SH-SY5Y (cell line): ENCODE measurements at regions not wholly inside any gene's neighbourhood (a gene's known extent, or its start where the extent isn't known, plus 50 kb on each side); places are given as distances from the start of the nearest gene placed in this dataset.

Experiments
- GATA2 ChIP-seq: IDR thresholded peaks from 2 replicates; pipeline ENCODE4 v1.6.1; 2011; ENCODE audit warnings: mild to moderate bottlenecking, low read depth, low read length
- GATA3 ChIP-seq: IDR thresholded peaks from 2 replicates; pipeline ENCODE4 v1.6.1; 2011; ENCODE audit warnings: low read depth, mild to moderate bottlenecking, low read length, moderate library complexity

DNA sequence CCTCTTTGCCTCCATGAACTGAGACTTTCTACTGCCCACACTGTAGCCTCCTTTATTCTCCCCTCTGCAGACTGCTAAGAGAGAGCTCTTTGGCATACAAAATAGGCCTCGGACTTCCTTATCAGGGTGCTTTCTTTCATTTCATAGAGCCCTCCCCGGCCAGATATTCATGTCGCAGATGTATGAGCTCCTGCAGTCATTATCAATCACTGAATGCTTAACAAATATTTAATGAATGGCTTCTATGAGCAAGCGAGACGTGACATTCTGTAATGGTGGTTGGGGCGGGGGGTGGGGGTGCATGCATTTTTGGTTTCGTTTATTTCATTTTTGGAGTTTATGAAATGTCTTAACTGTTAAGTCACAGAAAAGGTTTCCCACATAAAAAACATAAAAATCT lies 344.8 kb upstream of the KAZN start:
- no peak for TF ChIP-seq GATA2
- no peak for TF ChIP-seq GATA3

DNA sequence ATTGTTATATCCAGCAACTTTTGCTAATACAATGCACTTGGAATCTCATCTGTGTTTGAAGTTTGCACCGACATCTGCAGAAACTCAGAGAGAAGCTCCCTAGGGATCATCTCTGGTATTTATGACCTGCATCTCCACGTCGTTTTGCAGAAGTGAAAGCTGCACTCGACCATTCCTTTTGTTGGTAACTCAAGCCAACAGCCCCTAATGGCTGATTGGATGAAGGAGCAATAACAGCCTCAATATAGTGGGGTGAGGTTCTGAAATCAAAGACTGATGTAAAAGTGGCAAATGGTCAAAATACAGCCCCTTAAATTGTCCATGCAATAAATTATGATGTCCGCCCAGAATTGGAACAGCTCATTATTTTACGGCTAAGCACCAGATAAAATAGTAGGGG lies 344.2 kb upstream of the KAZN start:
- TF ChIP-seq GATA2 = no peak
- no peak for TF ChIP-seq GATA3

DNA sequence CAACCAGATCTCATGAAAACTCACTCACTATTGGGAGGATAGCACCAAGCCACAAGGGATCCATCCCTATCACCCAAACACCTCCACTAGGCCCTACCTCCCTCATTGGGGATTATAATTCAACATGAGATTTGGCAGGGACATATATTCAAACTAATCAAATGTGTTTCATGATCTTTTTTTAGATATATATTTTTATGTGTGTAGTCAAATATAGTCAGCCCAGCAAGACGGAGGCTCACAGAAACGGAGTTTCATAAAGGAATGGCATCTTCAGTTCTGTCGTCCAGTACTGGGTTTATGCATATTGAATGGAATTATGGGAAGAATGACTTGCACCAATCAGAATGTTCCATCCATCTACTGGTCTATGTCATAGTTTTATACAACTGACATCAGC lies 343.3 kb upstream of the KAZN start:
- TF ChIP-seq GATA3 (no peak), GATA2 (no peak)

DNA sequence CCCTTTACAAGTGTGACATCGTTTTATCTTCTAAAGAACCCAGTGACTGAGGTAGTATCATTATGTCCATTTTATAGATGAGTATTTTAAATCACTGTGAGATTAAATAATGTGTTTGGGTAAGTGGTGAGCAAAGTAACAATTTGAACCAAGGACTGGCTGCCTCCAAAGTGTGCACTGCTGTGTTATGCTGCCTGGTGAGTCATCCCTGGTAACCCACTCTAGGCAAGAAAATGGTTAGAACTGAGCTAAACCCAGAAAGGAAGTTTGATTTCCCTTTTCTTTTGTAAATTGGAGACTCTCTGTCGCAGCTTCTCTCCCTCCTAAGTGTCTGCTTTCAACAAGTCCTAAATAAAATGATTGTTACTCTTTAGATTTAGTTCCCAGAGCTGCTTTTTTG lies 342.8 kb upstream of the KAZN start:
- TF ChIP-seq GATA2 (no peak), GATA3 (no peak)

DNA sequence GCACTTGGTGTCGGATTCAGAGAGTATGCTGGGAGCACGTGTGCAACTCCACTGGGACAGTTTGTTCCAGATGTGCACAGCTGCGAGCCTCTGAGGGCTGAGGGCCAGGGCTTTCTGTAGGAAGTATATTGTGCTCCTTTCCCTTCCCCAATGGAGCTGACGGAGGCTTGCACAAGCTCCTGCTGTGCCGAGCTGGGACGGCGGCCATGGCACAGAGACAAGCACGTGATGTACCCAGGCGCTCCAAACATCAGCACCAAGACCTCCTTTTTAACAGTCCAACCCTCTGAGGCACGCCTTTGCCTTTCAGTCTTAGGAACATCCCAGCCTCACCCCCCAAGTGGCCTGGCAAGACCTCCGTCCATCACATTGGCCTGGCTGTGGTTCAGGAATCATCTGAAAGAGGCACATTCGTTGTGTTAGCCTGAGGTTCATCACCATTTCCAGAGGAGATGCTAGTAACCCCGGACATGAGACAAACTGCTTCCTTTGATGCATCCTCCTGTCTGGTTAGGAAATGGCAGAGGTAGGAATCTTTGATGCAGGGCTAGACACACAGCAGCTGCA lies 339.2 kb upstream of the KAZN start:
- TF ChIP-seq GATA2 (no peak), GATA3 (no peak)

DNA sequence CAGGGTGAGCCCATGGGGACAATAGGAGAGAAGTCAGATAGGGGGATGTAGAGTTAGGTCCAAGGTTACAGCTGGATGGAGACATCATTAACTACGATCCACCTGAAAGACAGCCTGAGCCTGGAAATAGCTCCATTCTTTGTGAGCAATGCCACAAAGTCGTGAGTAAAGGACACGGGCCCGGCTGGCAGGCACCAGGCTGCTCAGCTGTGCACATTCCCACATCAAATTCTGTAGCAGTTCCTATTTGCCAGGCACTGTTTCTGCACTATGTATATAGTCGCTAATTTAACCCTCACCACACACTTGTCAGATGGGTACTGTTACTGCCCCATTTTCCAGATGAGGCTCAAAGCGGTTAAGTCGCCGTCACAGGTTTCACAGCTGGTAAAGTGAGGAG lies 338.0 kb upstream of the KAZN start:
- TF ChIP-seq GATA3 = no peak
- no peak for TF ChIP-seq GATA2

DNA sequence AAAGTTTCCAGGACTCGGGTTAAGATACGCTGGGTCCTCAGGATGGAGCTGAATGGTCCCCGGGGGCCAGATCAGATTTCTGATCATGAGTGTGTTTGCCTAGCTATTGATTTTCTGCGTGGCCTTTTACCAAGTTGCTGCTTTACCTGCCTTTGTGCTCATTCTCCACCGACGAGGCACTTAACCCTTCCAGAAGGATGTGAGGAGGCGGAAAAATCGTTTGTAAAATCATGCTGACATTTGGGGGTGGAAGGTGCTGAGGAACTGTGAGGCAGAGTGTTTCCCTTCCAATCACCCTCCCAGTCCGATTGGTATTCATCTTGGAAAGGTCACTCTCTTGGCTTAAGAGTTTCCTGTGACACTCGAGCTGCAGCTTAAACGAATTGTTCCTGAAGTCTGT lies 337.1 kb upstream of the KAZN start:
- TF ChIP-seq GATA3 (no peak), GATA2 (no peak)

DNA sequence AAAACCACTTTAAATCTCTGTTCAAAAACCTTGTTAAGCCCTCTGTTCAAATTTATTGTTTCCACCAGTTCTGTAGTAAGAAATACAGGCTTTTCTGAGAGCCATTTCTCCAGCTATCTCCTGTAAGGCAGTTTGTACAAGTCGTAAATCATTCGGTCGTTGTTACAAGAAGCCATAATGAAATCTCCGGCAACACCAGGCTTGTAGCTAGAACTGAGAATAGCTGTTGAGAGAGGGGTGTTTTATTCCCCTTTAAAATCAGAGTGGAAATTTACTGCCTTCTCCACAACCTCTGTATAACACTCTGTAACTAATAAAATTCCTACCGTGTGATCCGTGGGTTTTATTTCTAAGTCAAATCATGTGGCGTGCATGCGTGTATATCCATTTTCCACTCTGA lies 335.8 kb upstream of the KAZN start:
- TF ChIP-seq GATA3 = no peak

DNA sequence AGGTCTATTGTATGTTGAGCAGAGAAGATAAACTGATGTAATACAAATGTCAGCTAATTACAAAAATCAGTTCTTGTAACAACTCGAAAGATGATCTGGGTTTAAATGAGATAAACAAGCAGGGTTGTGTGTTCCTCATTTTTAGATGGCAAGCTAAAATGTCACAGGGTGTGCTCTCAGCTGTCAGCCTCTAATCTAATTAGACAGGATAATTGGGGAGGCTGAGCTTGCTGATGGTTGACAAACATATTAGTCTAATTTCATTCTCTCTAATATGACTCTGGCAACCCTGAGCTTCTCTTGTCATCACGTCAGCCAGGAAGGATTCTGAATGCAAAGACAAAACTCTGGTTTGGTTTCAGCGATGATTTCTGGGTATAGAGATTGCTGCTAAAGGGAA lies 335.3 kb upstream of the KAZN start:
- TF ChIP-seq GATA3 = no peak
- no peak for TF ChIP-seq GATA2

DNA sequence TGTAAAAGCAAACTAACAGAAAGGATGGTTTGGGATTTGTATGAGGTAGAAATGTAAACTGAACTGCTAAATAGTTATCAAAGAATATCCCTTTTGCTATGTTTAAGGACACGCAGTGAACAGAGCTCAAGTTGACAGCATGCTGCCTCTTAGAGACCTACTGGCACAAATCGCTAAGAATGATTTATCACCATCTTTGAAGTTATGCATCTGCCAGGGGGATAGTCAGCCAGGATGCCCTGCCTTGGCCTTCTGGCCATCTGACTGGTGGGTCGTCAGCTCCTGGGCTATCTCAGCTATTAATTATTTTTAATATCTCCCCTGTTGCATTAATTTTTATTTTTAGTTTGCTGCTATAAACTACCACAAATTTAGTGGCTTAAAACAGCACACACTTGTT lies 334.8 kb upstream of the KAZN start:
- TF ChIP-seq GATA2 = no peak
- no peak for TF ChIP-seq GATA3

DNA sequence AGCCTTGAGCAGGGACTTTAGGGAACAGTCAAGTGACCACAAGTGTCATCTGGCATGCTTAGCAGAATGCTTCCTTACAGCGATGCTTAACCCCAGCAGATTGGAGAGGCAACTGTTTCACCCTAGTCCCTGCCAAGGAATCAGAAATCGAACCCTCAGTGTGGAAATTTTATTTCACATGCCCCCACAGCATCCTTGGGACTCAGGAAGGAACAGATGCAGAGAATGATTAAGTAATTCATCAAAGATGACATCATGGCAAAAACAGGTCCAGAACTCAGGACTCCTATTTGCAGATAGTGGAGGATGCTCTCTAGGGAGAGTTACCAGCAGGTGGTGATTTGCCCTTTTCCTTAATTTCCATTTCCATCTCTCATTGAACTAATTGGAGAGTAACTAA lies 333.0 kb upstream of the KAZN start:
- TF ChIP-seq GATA3 (no peak), GATA2 (no peak)

DNA sequence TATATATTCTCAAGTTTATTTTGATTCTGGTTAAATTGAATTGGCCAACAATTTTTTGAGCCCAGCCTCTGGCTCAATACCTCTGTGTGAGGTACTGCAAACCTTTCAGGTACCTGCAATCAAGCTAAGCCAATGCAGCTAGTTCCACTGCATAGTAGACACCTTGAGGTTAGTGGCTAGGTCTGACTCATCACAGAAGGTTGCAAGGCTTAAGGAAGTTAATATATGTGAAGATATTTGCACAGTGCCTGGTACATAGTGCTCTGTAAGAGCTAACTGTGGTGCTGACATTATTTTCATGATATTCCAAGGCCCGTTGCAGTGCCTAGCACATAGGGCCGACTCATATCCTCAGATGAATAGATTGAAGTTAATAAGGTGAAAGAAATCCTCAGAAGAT lies 330.5 kb upstream of the KAZN start:
- TF ChIP-seq GATA2 = no peak
- no peak for TF ChIP-seq GATA3

DNA sequence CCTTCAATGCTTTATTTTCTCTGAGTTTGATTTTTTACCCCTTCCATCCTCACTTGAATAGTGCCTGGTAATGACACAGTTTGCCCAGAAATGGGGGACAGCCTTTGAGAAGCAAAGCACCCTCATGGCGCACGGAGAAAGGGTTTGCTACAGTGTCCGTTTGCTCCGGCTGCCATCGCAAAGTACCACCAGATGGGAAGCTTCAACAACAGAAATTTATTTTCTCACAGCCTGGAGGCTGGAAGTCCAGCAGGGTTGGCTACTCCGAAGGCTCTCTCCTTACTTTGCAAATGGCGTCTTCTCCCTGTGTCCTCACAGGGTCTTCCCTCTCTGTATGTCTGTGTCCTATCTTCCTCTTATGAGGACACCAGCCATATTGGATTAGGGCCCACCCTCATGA lies 327.7 kb upstream of the KAZN start:
- TF ChIP-seq GATA3 (no peak), GATA2 (no peak)

DNA sequence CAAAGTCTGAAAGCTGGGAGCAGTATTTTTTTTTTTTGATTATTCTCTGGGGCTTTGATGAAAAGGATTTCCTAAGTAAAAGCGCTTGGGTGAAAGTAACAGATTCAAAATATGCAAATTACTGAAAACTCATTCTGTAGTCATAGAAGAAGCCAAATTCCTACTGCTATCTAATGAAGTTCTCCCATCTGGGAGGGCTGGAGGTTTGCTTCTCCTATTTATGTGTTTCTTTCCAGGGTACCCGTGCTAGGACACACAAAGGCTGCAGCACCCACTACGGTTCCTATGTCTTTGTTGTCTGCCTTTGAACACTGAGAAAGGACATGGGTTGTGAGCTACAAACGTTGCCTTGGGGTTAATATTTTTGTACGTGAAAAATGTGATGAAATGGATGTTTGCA lies 324.7 kb upstream of the KAZN start:
- TF ChIP-seq GATA2 (no peak), GATA3 (no peak)

DNA sequence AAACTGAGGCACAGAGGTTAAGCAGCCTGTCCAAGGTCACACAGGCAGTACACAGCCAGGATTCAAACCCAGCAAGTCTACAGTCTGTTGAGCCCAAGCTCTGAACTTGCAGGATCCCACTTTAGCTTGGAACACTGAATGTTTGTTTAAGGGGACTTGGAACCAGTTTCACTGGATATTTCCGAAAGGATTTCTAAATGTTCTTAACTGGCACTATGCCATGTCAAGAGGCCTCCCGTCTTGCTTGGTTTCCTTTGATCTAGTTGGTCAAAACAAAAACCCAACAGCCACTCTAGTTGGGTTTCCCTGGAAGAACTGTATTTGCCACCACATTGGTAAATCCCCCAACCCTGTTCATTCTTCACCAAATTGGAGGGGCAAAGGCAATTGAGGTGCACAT lies 317.6 kb upstream of the KAZN start:
- no peak for TF ChIP-seq GATA2
- no peak for TF ChIP-seq GATA3

DNA sequence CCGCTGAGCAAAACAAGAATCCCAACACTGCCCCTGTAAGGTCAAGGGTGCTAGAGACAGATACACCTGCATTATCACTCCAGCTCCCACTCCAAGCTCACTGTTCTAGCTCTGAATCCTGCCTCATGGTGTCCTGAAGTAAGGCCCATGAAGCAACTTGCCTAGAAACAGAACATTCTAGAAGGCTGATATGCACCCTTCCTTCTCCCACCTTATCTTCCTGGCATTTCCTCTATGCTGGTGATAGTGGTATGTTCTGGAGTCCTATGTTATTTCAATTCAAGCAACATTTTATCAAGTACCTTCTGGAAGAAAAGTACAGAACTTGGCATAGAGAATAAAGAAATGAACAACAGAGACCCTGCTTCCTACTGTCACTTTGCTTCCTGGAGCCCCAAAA lies 317.1 kb upstream of the KAZN start:
- TF ChIP-seq GATA2 (no peak), GATA3 (no peak)
